Caki2 (cell line): ENCODE measurements at regions not wholly inside any gene's neighbourhood (a gene's known extent, or its start where the extent isn't known, plus 50 kb on each side); places are given as distances from the start of the nearest gene placed in this dataset.

Experiments used
- DNase-seq: peaks from one replicate; pipeline ENCODE4 v3.0.0-alpha.2; 2015; ENCODE audit warnings: low read depth
- in situ Hi-C: cut with HindIII; loops from 2 replicates; pipeline ENCODE4 v1.10.0; 2016; ENCODE audit warnings: low sequenced_read_pairs, low pct_unique_long_range_greater_than_20kb, mixed read lengths

- DNase-seq, result no peak
- in situ Hi-C loops, result no loop called here
These were observed 179.4 kb upstream of the SNX19 start for GRCh38 chr11:131095511-131096185.

- in situ Hi-C loops, result no loop called here
- no peak for DNase-seq
These were observed 182.7 kb upstream of the SNX19 start for GRCh38 chr11:131099013-131099412.

- DNase-seq, result no peak
- in situ Hi-C loops, result no loop called here
These were observed 183.5 kb upstream of the SNX19 start for GRCh38 chr11:131099746-131100145.

- in situ Hi-C loops, result no loop called here
- no peak for DNase-seq
These were observed 192.5 kb upstream of the SNX19 start for GRCh38 chr11:131108760-131109159.

GRCh38 chr11:131109257-131109656 is 193.0 kb upstream of the SNX19 start:
- in situ Hi-C loops, result no loop called here
- no peak for DNase-seq

- in situ Hi-C loops, result no loop called here
- no peak for DNase-seq
These were observed 193.5 kb upstream of the SNX19 start for GRCh38 chr11:131109790-131110189.

GRCh38 chr11:131111775-131112174 is 195.5 kb upstream of the SNX19 start:
- in situ Hi-C loops, result no loop called here
- DNase-seq, result no peak

GRCh38 chr11:131118247-131118646 is 202.0 kb upstream of the SNX19 start:
- no peak for DNase-seq
- in situ Hi-C loops, result no loop called here

- in situ Hi-C loops, result no loop called here
- no peak for DNase-seq
These were observed 205.4 kb upstream of the SNX19 start for GRCh38 chr11:131121426-131122333.

- no peak for DNase-seq
- in situ Hi-C loops, result no loop called here
These were observed 206.2 kb upstream of the SNX19 start for GRCh38 chr11:131122448-131122847.

- in situ Hi-C loops, result no loop called here
- no peak for DNase-seq
These were observed 213.2 kb upstream of the SNX19 start for GRCh38 chr11:131129474-131129873.

GRCh38 chr11:131135611-131136010 is 219.3 kb upstream of the SNX19 start:
- no peak for DNase-seq
- in situ Hi-C loops, result no loop called here

GRCh38 chr11:131136486-131136885 is 220.2 kb upstream of the SNX19 start:
- in situ Hi-C loops, result no loop called here
- no peak for DNase-seq

GRCh38 chr11:131137046-131137445 is 220.8 kb upstream of the SNX19 start:
- in situ Hi-C loops, result no loop called here
- no peak for DNase-seq

GRCh38 chr11:131138731-131139130 is 222.5 kb upstream of the SNX19 start:
- in situ Hi-C loops, result no loop called here

GRCh38 chr11:131145791-131146190 is 224.6 kb upstream of the NTM start:
- in situ Hi-C loops, result no loop called here
- no peak for DNase-seq

More at GRCh38 chr11:131138731-131139130, 222.5 kb upstream of the SNX19 start:
- DNase-seq, result no peak

GRCh38 chr11:131146827-131147490 is 223.5 kb upstream of the NTM start:
- no peak for DNase-seq
- in situ Hi-C loops, result no loop called here

- DNase-seq, result no peak
- in situ Hi-C loops, result no loop called here
These were observed 216.1 kb upstream of the NTM start for GRCh38 chr11:131154351-131154750.

GRCh38 chr11:131157678-131158077 is 212.7 kb upstream of the NTM start:
- DNase-seq, result no peak
- in situ Hi-C loops, result no loop called here
